ENCODE measurements at regions not wholly inside any gene's neighbourhood (a gene's known extent, or its start where the extent isn't known, plus 50 kb on each side); places are given as distances from the start of the nearest gene placed in this dataset.
"Not testable (repeated sequence)": the region's sequence is repeated elsewhere in the genome, so short reads cannot be mapped to it uniquely, and the experiment has no call there.

- TF ChIP-seq, protein P1, sequence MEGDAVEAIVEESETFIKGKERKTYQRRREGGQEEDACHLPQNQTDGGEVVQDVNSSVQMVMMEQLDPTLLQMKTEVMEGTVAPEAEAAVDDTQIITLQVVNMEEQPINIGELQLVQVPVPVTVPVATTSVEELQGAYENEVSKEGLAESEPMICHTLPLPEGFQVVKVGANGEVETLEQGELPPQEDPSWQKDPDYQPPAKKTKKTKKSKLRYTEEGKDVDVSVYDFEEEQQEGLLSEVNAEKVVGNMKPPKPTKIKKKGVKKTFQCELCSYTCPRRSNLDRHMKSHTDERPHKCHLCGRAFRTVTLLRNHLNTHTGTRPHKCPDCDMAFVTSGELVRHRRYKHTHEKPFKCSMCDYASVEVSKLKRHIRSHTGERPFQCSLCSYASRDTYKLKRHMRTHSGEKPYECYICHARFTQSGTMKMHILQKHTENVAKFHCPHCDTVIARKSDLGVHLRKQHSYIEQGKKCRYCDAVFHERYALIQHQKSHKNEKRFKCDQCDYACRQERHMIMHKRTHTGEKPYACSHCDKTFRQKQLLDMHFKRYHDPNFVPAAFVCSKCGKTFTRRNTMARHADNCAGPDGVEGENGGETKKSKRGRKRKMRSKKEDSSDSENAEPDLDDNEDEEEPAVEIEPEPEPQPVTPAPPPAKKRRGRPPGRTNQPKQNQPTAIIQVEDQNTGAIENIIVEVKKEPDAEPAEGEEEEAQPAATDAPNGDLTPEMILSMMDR (IDR thresholded peaks at IDR 0.05; ENCODE audit: low read depth, low read length, poor library complexity, severe bottlenecking), result not testable (repeated sequence)
- TF ChIP-seq EZH2phosphoT487 (IDR thresholded peaks at IDR 0.05; ENCODE audit: borderline replicate concordance, low read length), result not testable (repeated sequence)
Measured at GRCh38 chr21:9727187-9727586, 794.2 kb upstream of the TPTE start.

All from DOHH2 (cell line).